GM18909 (cell line): ENCODE measurements at regions not wholly inside any gene's neighbourhood (a gene's known extent, or its start where the extent isn't known, plus 50 kb on each side); places are given as distances from the start of the nearest gene placed in this dataset.
"Not testable (repeated sequence)": the region's sequence is repeated elsewhere in the genome, so short reads cannot be mapped to it uniquely, and the experiment has no call there.

Source experiments
- ATAC-seq: cut with Tn5 transposase; IDR thresholded peaks from one replicate; pipeline ENCODE4 v1.9.1; 2021; ENCODE audit warnings: mild to moderate bottlenecking; ENCODE audit not compliant: unreplicated experiment, poor library complexity

GRCh38 chr14:62451221-62451620 lies 594.0 kb downstream of the KCNH5 start:
- no peak for ATAC-seq

GRCh38 chr14:62453226-62453625 lies 592.0 kb downstream of the KCNH5 start:
- no peak for ATAC-seq

- ATAC-seq = no peak
These were observed 589.8 kb downstream of the KCNH5 start for GRCh38 chr14:62455446-62455845.

- ATAC-seq = no peak
These were observed 582.3 kb downstream of the KCNH5 start for GRCh38 chr14:62462988-62463387.

GRCh38 chr14:62468946-62469345 lies 576.3 kb downstream of the KCNH5 start:
- no peak for ATAC-seq

GRCh38 chr14:62470935-62471334 lies 574.3 kb downstream of the KCNH5 start:
- ATAC-seq = no peak

- ATAC-seq = no peak
These were observed 554.1 kb downstream of the KCNH5 start for GRCh38 chr14:62491146-62491545.

GRCh38 chr14:62497708-62498107 lies 547.5 kb downstream of the KCNH5 start:
- no peak for ATAC-seq

- ATAC-seq = no peak
These were observed 544.1 kb downstream of the KCNH5 start for GRCh38 chr14:62501021-62501750.

- no peak for ATAC-seq
These were observed 540.2 kb downstream of the KCNH5 start for GRCh38 chr14:62505045-62505444.

GRCh38 chr14:62521309-62521708 lies 523.9 kb downstream of the KCNH5 start:
- ATAC-seq = not testable (repeated sequence)

- ATAC-seq = no peak
These were observed 517.0 kb downstream of the KCNH5 start for GRCh38 chr14:62528296-62528695.

GRCh38 chr14:62532181-62532580 lies 513.1 kb downstream of the KCNH5 start:
- no peak for ATAC-seq

- ATAC-seq = no peak
These were observed 498.3 kb downstream of the KCNH5 start for GRCh38 chr14:62546862-62547474.

GRCh38 chr14:62557416-62557815 lies 487.8 kb downstream of the KCNH5 start:
- no peak for ATAC-seq

GRCh38 chr14:62558451-62558850 lies 486.8 kb downstream of the KCNH5 start:
- ATAC-seq = no peak

- ATAC-seq = no peak
These were observed 460.0 kb downstream of the KCNH5 start for GRCh38 chr14:62585247-62585646.

GRCh38 chr14:62592877-62593276 lies 452.4 kb downstream of the KCNH5 start:
- no peak for ATAC-seq

GRCh38 chr14:62597143-62597542 lies 448.1 kb downstream of the KCNH5 start:
- ATAC-seq = no peak

- ATAC-seq = no peak
These were observed 445.5 kb downstream of the KCNH5 start for GRCh38 chr14:62599616-62600385.

- no peak for ATAC-seq
These were observed 442.5 kb downstream of the KCNH5 start for GRCh38 chr14:62602712-62603111.
